Fibroblast of villous mesenchyme (primary cell): ENCODE measurements at regions not wholly inside any gene's neighbourhood (a gene's known extent, or its start where the extent isn't known, plus 50 kb on each side); places are given as distances from the start of the nearest gene placed in this dataset.

ENCODE experiments used
- DNase-seq: peaks from one replicate; pipeline ENCODE4 v3.0.0-alpha.2; 2010; ENCODE audit warnings: low read depth
- H3K4me3 ChIP-seq: 2 replicates; pipeline ENCODE4 v1.5.1; 2011; ENCODE audit warnings: low read depth, mild to moderate bottlenecking, low read length
- CTCF ChIP-seq: IDR thresholded peaks from 2 replicates; pipeline ENCODE4 v1.5.1; 2012; ENCODE audit warnings: low read depth, mild to moderate bottlenecking, low read length; ENCODE audit not compliant: insufficient read depth

- DNase-seq = no peak
- no peak overlapping the region for H3K4me3 ChIP-seq
- no peak for TF ChIP-seq CTCF
Observed at GRCh38 chr7:46191296-46191695, 270.2 kb upstream of the IGFBP3 start.

GRCh38 chr7:46189255-46189790 lies 268.3 kb upstream of the IGFBP3 start:
- H3K4me3 ChIP-seq = no peak overlapping the region
- DNase-seq = peak; percentile 18
- TF ChIP-seq CTCF = no peak

GRCh38 chr7:46186131-46186530 lies 265.1 kb upstream of the IGFBP3 start:
- DNase-seq = no peak
- H3K4me3 ChIP-seq = no peak overlapping the region
- TF ChIP-seq CTCF = no peak

- DNase-seq = no peak
- no peak overlapping the region for H3K4me3 ChIP-seq
- TF ChIP-seq CTCF = no peak
Observed at GRCh38 chr7:46179061-46179610, 258.1 kb upstream of the IGFBP3 start.

- TF ChIP-seq CTCF = no peak
- H3K4me3 ChIP-seq = no peak overlapping the region
- DNase-seq = no peak
Observed at GRCh38 chr7:46178661-46179060, 257.6 kb upstream of the IGFBP3 start.

GRCh38 chr7:46177821-46178220 lies 256.7 kb upstream of the IGFBP3 start:
- no peak for TF ChIP-seq CTCF
- DNase-seq = no peak
- no peak overlapping the region for H3K4me3 ChIP-seq

GRCh38 chr7:46175221-46175620 lies 254.1 kb upstream of the IGFBP3 start:
- TF ChIP-seq CTCF = no peak
- no peak for DNase-seq
- no peak overlapping the region for H3K4me3 ChIP-seq
